HG03378 (cell line): ENCODE measurements at regions not wholly inside any gene's neighbourhood (a gene's known extent, or its start where the extent isn't known, plus 50 kb on each side); places are given as distances from the start of the nearest gene placed in this dataset.
"Not testable (repeated sequence)": the region's sequence is repeated elsewhere in the genome, so short reads cannot be mapped to it uniquely, and the experiment has no call there.

Experiments used
- ATAC-seq: cut with Tn5 transposase; IDR thresholded peaks from one replicate; pipeline ENCODE4 v1.9.1; 2021; ENCODE audit warnings: mild to moderate bottlenecking, moderate library complexity; ENCODE audit not compliant: unreplicated experiment

- no peak for ATAC-seq
Observed at GRCh38 chr18:55763805-55764204, 175.8 kb upstream of the TCF4 start.

- no peak for ATAC-seq
Observed at GRCh38 chr18:55763298-55763697, 175.3 kb upstream of the TCF4 start.

- ATAC-seq: no peak
Observed at GRCh38 chr18:55762424-55762823, 174.4 kb upstream of the TCF4 start.

- no peak for ATAC-seq
Observed at GRCh38 chr18:55753643-55754263, 165.8 kb upstream of the TCF4 start.

- no peak for ATAC-seq
Observed at GRCh38 chr18:55751476-55751875, 163.5 kb upstream of the TCF4 start.

GRCh38 chr18:55748227-55748738 is 160.3 kb upstream of the TCF4 start:
- ATAC-seq: no peak

- no peak for ATAC-seq
Observed at GRCh38 chr18:55744206-55744605, 156.2 kb upstream of the TCF4 start.

- ATAC-seq: no peak
Observed at GRCh38 chr18:55743736-55744135, 155.7 kb upstream of the TCF4 start.

- ATAC-seq: no peak
Observed at GRCh38 chr18:55743133-55743532, 155.1 kb upstream of the TCF4 start.

GRCh38 chr18:55739488-55739887 is 151.5 kb upstream of the TCF4 start:
- no peak for ATAC-seq

- ATAC-seq: no peak
Observed at GRCh38 chr18:55738483-55739114, 150.6 kb upstream of the TCF4 start.

GRCh38 chr18:55737781-55738468 is 149.9 kb upstream of the TCF4 start:
- no peak for ATAC-seq

- ATAC-seq: no peak
Observed at GRCh38 chr18:55737266-55737665, 149.3 kb upstream of the TCF4 start.

- no peak for ATAC-seq
Observed at GRCh38 chr18:55735969-55736368, 148.0 kb upstream of the TCF4 start.

GRCh38 chr18:55735199-55735855 is 147.3 kb upstream of the TCF4 start:
- no peak for ATAC-seq

- ATAC-seq: no peak
Observed at GRCh38 chr18:55732227-55733106, 144.5 kb upstream of the TCF4 start.

- no peak for ATAC-seq
Observed at GRCh38 chr18:55731594-55732042, 143.6 kb upstream of the TCF4 start.

- ATAC-seq: not testable (repeated sequence)
Observed at GRCh38 chr18:55721006-55721405, 133.0 kb upstream of the TCF4 start.

GRCh38 chr18:55713707-55714106 is 125.7 kb upstream of the TCF4 start:
- no peak for ATAC-seq

- ATAC-seq: no peak
Observed at GRCh38 chr18:55706898-55707297, 118.9 kb upstream of the TCF4 start.
